ENCODE measurements at regions not wholly inside any gene's neighbourhood (a gene's known extent, or its start where the extent isn't known, plus 50 kb on each side); places are given as distances from the start of the nearest gene placed in this dataset.

- DNase-seq (ENCODE audit: low spot score): no peak
These were observed 421.0 kb downstream of the DYNC2H1 start for GRCh38 chr11:103530257-103530656.

GRCh38 chr11:103532133-103532788 is 423.0 kb downstream of the DYNC2H1 start:
- peak; percentile 8 for DNase-seq (ENCODE audit: low spot score)

- DNase-seq (ENCODE audit: low spot score): no peak
These were observed 425.0 kb downstream of the DYNC2H1 start for GRCh38 chr11:103534191-103534590.

- no peak for DNase-seq (ENCODE audit: low spot score)
These were observed 425.7 kb downstream of the DYNC2H1 start for GRCh38 chr11:103534959-103535358.

GRCh38 chr11:103536335-103536722 is 427.1 kb downstream of the DYNC2H1 start:
- DNase-seq (ENCODE audit: low spot score): no peak

GRCh38 chr11:103537904-103538502 is 428.8 kb downstream of the DYNC2H1 start:
- DNase-seq (ENCODE audit: low spot score): peak; percentile 13

GRCh38 chr11:103539166-103539565 is 429.9 kb downstream of the DYNC2H1 start:
- no peak for DNase-seq (ENCODE audit: low spot score)

GRCh38 chr11:103541186-103541795 is 432.1 kb downstream of the DYNC2H1 start:
- no peak for DNase-seq (ENCODE audit: low spot score)

GRCh38 chr11:103542851-103543250 is 433.6 kb downstream of the DYNC2H1 start:
- no peak for DNase-seq (ENCODE audit: low spot score)

- no peak for DNase-seq (ENCODE audit: low spot score)
These were observed 434.2 kb downstream of the DYNC2H1 start for GRCh38 chr11:103543456-103543855.

GRCh38 chr11:103544874-103545273 is 435.6 kb downstream of the DYNC2H1 start:
- no peak for DNase-seq (ENCODE audit: low spot score)

GRCh38 chr11:103545551-103545950 is 436.3 kb downstream of the DYNC2H1 start:
- no peak for DNase-seq (ENCODE audit: low spot score)

- no peak for DNase-seq (ENCODE audit: low spot score)
These were observed 437.0 kb downstream of the DYNC2H1 start for GRCh38 chr11:103546236-103546635.

GRCh38 chr11:103547024-103547423 is 437.8 kb downstream of the DYNC2H1 start:
- DNase-seq (ENCODE audit: low spot score): no peak

- no peak for DNase-seq (ENCODE audit: low spot score)
These were observed 438.5 kb downstream of the DYNC2H1 start for GRCh38 chr11:103547691-103548090.

- no peak for DNase-seq (ENCODE audit: low spot score)
These were observed 439.6 kb downstream of the DYNC2H1 start for GRCh38 chr11:103548838-103549237.

GRCh38 chr11:103550811-103551210 is 441.6 kb downstream of the DYNC2H1 start:
- no peak for DNase-seq (ENCODE audit: low spot score)

GRCh38 chr11:103552086-103552485 is 442.9 kb downstream of the DYNC2H1 start:
- no peak for DNase-seq (ENCODE audit: low spot score)

- DNase-seq (ENCODE audit: low spot score): no peak
These were observed 446.9 kb downstream of the DYNC2H1 start for GRCh38 chr11:103556171-103556570.

- no peak for DNase-seq (ENCODE audit: low spot score)
These were observed 456.9 kb downstream of the DYNC2H1 start for GRCh38 chr11:103566116-103566515.

GRCh38 chr11:103581760-103582159 is 454.7 kb upstream of the DDI1 start:
- DNase-seq (ENCODE audit: low spot score): no peak

- DNase-seq (ENCODE audit: low spot score): no peak
These were observed 454.0 kb upstream of the DDI1 start for GRCh38 chr11:103582351-103582909.

GRCh38 chr11:103584021-103584420 is 452.4 kb upstream of the DDI1 start:
- DNase-seq (ENCODE audit: low spot score): no peak
